ENCODE measurements at regions not wholly inside any gene's neighbourhood (a gene's known extent, or its start where the extent isn't known, plus 50 kb on each side); places are given as distances from the start of the nearest gene placed in this dataset.

DNA sequence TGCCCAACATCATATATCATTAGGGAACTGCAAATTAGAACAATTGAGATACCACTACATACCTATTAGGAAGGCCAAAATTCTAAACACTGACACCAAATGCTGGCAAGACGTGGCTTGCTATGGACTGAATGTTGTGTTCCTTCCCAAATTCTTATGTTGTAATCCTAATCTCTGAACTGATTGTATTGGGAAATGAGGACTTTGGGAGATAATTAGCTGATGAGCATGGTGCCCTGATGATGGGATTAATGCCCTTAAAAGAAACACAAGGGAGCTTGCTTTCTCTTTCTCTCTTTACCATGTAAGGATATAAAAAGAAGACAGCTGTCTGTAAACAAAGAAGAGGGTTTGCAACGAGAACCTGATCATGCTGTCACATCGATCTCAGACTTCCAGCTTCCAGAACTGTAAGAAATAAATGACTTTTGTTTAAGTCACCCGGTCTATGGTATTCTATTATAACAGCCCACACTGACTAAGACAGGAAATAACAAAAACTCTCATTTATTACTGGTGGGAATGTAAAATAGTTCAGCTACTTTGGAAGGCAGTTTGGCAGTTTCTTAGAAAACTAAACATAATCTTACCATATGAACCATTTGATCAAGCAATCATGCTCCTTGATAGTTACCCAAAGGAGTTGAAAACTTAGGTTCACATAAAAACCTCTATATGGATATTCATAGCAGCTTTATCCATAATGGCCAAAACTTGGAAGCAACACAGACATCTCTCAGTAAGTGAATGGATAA is 458.3 kb upstream of the CBLB start:
- H3K4me3 ChIP-seq (ENCODE audit: low read depth, low read length) = no peak overlapping the region
- peak; percentile 78 for DNase-seq (ENCODE audit: low read depth)
- no peak for TF ChIP-seq CTCF (IDR thresholded peaks at IDR 0.05; ENCODE audit: insufficient read depth, low read length)

- H3K4me3 ChIP-seq (ENCODE audit: low read depth, low read length) = no peak overlapping the region
- TF ChIP-seq CTCF (IDR thresholded peaks at IDR 0.05; ENCODE audit: insufficient read depth, low read length) = no peak
- no peak for DNase-seq (ENCODE audit: low read depth)
Observed at GRCh38 chr3:106327696-106328025, 458.8 kb upstream of the CBLB start.

DNA sequence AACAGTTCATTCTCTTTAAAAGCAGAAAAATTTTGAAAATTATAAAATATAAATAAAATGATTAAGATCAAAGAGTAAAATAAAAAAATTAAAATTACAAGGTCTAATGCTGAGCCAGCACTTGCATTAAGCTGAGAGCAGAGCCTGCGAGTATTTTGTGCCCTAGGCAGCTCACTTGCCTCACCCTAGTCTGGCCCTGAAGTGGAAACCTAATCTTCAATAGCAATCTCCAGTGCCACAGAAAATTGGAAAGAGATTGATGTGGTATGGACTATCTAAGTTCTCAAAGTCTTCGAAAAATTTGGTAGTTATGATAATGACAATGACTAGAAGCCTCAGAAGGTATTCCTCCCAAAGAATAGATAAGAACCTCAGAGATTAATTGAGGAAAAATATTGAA is 459.4 kb upstream of the CBLB start:
- no peak for TF ChIP-seq CTCF (IDR thresholded peaks at IDR 0.05; ENCODE audit: insufficient read depth, low read length)
- DNase-seq (ENCODE audit: low read depth) = no peak
- H3K4me3 ChIP-seq (ENCODE audit: low read depth, low read length) = no peak overlapping the region

GRCh38 chr3:106329521-106329920 is 460.7 kb upstream of the CBLB start:
- no peak for DNase-seq (ENCODE audit: low read depth)
- no peak for TF ChIP-seq CTCF (IDR thresholded peaks at IDR 0.05; ENCODE audit: insufficient read depth, low read length)
- no peak overlapping the region for H3K4me3 ChIP-seq (ENCODE audit: low read depth, low read length)

DNA sequence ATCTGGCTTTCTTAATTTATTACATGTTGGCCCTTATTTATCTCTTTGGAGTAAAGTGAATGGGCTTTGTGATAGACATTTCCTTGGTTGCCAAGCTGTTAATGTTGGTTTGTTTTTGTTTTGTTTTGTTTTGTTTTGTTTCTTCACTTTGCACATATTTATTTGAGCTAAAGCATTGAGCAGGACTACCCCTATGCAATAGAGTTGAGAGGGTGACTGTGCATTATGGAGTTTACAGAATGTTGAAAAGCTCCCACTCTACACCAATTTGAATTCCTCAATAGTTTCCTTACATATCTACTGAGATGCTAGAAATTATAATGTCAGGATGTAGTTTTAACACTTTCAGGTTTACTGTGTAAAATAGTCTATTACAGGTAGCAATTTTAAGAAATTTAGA is 462.8 kb upstream of the CBLB start:
- no peak for DNase-seq (ENCODE audit: low read depth)
- no peak overlapping the region for H3K4me3 ChIP-seq (ENCODE audit: low read depth, low read length)
- TF ChIP-seq CTCF (IDR thresholded peaks at IDR 0.05; ENCODE audit: insufficient read depth, low read length) = no peak

DNA sequence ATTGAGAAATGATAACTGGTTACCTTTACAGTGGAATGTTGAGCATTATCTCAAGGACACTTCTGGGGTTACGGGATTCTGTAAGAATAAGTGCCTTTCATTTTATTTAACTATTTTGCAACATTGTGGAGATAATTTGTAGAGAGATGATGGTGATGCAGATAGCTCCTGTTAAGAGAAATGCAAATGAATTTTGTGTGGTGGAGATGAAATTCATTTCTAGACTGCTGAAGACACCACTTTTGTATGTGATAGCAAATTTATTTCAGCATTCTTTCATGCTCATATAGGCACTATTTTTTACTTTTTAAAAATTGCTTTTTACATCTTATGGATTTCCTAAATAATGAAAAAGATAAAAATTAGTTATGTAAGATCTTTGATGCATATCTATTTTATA is 463.3 kb upstream of the CBLB start:
- TF ChIP-seq CTCF (IDR thresholded peaks at IDR 0.05; ENCODE audit: insufficient read depth, low read length) = no peak
- no peak for DNase-seq (ENCODE audit: low read depth)
- H3K4me3 ChIP-seq (ENCODE audit: low read depth, low read length) = no peak overlapping the region

- DNase-seq (ENCODE audit: low read depth) = no peak
- no peak overlapping the region for H3K4me3 ChIP-seq (ENCODE audit: low read depth, low read length)
- no peak for TF ChIP-seq CTCF (IDR thresholded peaks at IDR 0.05; ENCODE audit: insufficient read depth, low read length)
Observed at GRCh38 chr3:106332884-106333283, 464.1 kb upstream of the CBLB start.
